K562 (cell line): ENCODE measurements at regions not wholly inside any gene's neighbourhood (a gene's known extent, or its start where the extent isn't known, plus 50 kb on each side); places are given as distances from the start of the nearest gene placed in this dataset.

ENCODE experiments used
- ATAC-seq: fragments of 200-7000 bp; cut with Tn5 transposase; 3 replicates; pipeline ENCODE4 v1.9.1; 2020; ENCODE audit warnings: moderate library complexity
- BruUV-seq: library from RNA; stranded (reverse); fragments of 400-500 nt; replicated peaks from 2 replicates; lab custom pipeline; 2021; lab: Mats Ljungman, UMichigan
- CTCF ChIA-PET: fragments of 300-600 bp; formaldehyde crosslinking; extraction: SDS; loops from one replicate; lab custom pipeline; 2021; ENCODE audit warnings: low intra/inter-chr PET ratio; lab: Yijun Ruan, JAX
- POLR2A ChIA-PET: fragments of 300-600, 350-650 bp; sonication (Branson Sonifier 250); formaldehyde crosslinking; extraction: SDS; loops from one replicate; lab custom pipeline; 2021; ENCODE audit warnings: antibody characterized with exemption, inconsistent platforms; lab: Yijun Ruan, JAX
- DNase-seq, 4 experiments: peaks; one replicate each; pipeline versions ENCODE4 v3.0.0 to v3.0.0-alpha.2; 2011 to 2018; ENCODE audit warnings: low spot score in 3 of 4, mixed read lengths in 3 of 4; ENCODE audit errors: extremely low read depth in 1 of 4
- FAIRE-seq: peaks from 2 replicates; lab custom pipeline; 2011; peaks lifted over from hg19 to GRCh38; lab: Jason Lieb, UNC
- H2AFZ ChIP-seq: 2 replicates; pipeline ENCODE4 v1.6.0; 2011; ENCODE audit warnings: low read depth, low read length, control low read depth, inconsistent platforms
- H3K27ac ChIP-seq: fragments of 200-600 bp; 3 replicates; pipeline ENCODE4 v1.8.0; 2011; ENCODE audit warnings: low read depth, mild to moderate bottlenecking, control low read depth, inconsistent platforms, low read length, moderate library complexity, mixed read lengths; ENCODE audit errors: extremely low read depth
- H3K27me3 ChIP-seq, 2 experiments: fragments of 300-600 bp in 1 of 2; 2 replicates in 1 of 2; 3 replicates in 1 of 2; pipeline versions ENCODE4 v1.6.0 to v1.8.0; 2011; ENCODE audit warnings: inconsistent platforms in 2 of 2, low read length in 2 of 2, mild to moderate bottlenecking in 1 of 2, mixed read lengths in 1 of 2, moderate library complexity in 1 of 2; ENCODE audit not compliant: control insufficient read depth in 2 of 2, insufficient read depth in 2 of 2
- H3K36me3 ChIP-seq: fragments of 300-600 bp; 3 replicates; pipeline ENCODE4 v1.8.0; 2011; ENCODE audit warnings: mild to moderate bottlenecking, low read length, inconsistent platforms; ENCODE audit not compliant: control insufficient read depth, insufficient read depth
- H3K4me1 ChIP-seq, 2 experiments: fragments of 200-600 bp in 1 of 2; replicated peaks in 1 of 2; 2 replicates in 1 of 2; 3 replicates in 1 of 2; pipeline versions ENCODE4 v1.5.1 to v1.8.0; 2011; ENCODE audit warnings: inconsistent platforms in 2 of 2, low read length in 2 of 2, mild to moderate bottlenecking in 1 of 2, mixed read lengths in 1 of 2, moderate library complexity in 1 of 2; ENCODE audit not compliant: control insufficient read depth in 2 of 2, insufficient read depth in 2 of 2
- H3K4me2 ChIP-seq: 2 replicates; pipeline ENCODE4 v1.6.1; 2011; ENCODE audit warnings: low read length, control low read depth, inconsistent platforms, mixed read lengths; ENCODE audit not compliant: insufficient read depth
- H3K4me3 ChIP-seq: fragments of 200-600 bp; sonication (generic), shearing (Covaris generic); 2 replicates; pipeline ENCODE4 v1.5.1; 2016; ENCODE audit warnings: control low read depth, inconsistent platforms
- H3K79me2 ChIP-seq: fragments of 200-600 bp; 3 replicates; pipeline ENCODE4 v1.8.0; 2011; ENCODE audit warnings: low read length, inconsistent platforms; ENCODE audit not compliant: control insufficient read depth, insufficient read depth
- H3K9ac ChIP-seq, 2 experiments: 2 replicates each; pipeline versions ENCODE4 v1.6.0 to v1.6.1; 2011; ENCODE audit warnings: low read depth in 2 of 2, low read length in 2 of 2, control low read depth in 1 of 2, inconsistent platforms in 1 of 2, mild to moderate bottlenecking in 1 of 2, mixed read lengths in 1 of 2; ENCODE audit not compliant: insufficient read depth in 1 of 2
- H3K9me1 ChIP-seq: one replicate; pipeline ENCODE4 v1.6.0; 2011; ENCODE audit warnings: inconsistent platforms, mild to moderate bottlenecking, low read length, moderate library complexity; ENCODE audit not compliant: control insufficient read depth, insufficient read depth
- H3K9me3 ChIP-seq: replicated peaks from 2 replicates; pipeline ENCODE4 v1.5.1; 2011; ENCODE audit warnings: low read depth, low read length, inconsistent platforms; ENCODE audit not compliant: control insufficient read depth, insufficient read depth
- H4K20me1 ChIP-seq: replicated peaks from 2 replicates; pipeline ENCODE4 v1.6.1; 2011; ENCODE audit warnings: low read length, inconsistent platforms, mixed read lengths; ENCODE audit not compliant: control insufficient read depth, insufficient read depth
- ARID1B ChIP-seq: fragments of 450-650 bp; IDR thresholded peaks from 2 replicates; pipeline ENCODE4 v1.6.1; 2016; ENCODE audit warnings: antibody characterized with exemption, mild to moderate bottlenecking, inconsistent platforms
- CC2D1A ChIP-seq: fragments of 450-650 bp; IDR thresholded peaks from 2 replicates; pipeline ENCODE4 v1.6.1; 2017; ENCODE audit warnings: mild to moderate bottlenecking
- CREBBP ChIP-seq: IDR thresholded peaks from one replicate; pipeline ENCODE4 v1.6.1; 2012; ENCODE audit warnings: low read depth, mild to moderate bottlenecking, control low read depth, inconsistent platforms, low read length
- TRIM28 ChIP-seq: fragments of 450-650 bp; IDR thresholded peaks from 2 replicates; pipeline ENCODE4 v1.6.1; 2017
- ZKSCAN1 ChIP-seq: fragments of 150-350 bp; IDR thresholded peaks from 2 replicates; pipeline ENCODE4 v1.6.1; 2016; ENCODE audit warnings: low read depth, low read length
- ZKSCAN3 ChIP-seq: fragments of 250-450 bp; sonication (Bioruptor Pico); IDR thresholded peaks from 2 replicates; pipeline ENCODE4 v1.4.0; 2020
- WGBS: fragments of 100-300 bp; shearing (Covaris generic); methylation state at CpG from one replicate; pipeline ENCODE4 v1.1.6; 2016; ENCODE audit warnings: low coverage, mixed read lengths; ENCODE audit not compliant: insufficient coverage; ENCODE audit errors: missing lambda C conversion rate; 5-methylcytosine and 5-hydroxymethylcytosine counted together
- in situ Hi-C: fragments of 300-500 bp; cut with MboI; formaldehyde crosslinking; loops from 4 replicates; pipeline ENCODE4 v1.15.0; 2018; ENCODE audit warnings: inconsistent platforms, mixed read lengths
- intact Hi-C: fragments of 100-400 bp; cut with micrococcal nuclease; formaldehyde crosslinking; loops from 2 replicates; pipeline ENCODE4 v1.14.2; 2022
- TF ChIP-seq, protein P1 (sequence below): sonication (generic); formaldehyde crosslinking; IDR thresholded peaks from 2 replicates; pipeline ENCODE4 v1.8.0; 2022; ENCODE audit warnings: mild to moderate bottlenecking, missing genetic modification reagents

DNA sequence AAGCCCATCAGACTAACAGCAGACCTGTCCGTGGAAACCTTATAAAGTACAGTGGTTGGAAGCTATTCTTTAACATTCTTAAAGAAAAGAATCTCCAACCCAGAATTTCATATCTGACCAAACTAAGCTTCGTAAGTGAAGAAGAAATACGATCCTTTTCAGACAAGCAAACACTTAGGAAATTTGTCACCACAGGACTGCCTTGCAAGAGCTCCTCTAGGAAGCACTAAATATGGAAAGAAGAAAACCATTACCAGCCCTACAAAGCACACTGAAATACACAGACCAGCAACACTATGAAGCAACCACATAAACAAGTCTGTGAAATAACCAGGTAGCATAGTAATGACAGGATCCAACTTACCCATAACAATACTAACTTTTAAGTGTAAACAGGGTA, 177.7 kb upstream of the PRSS1 start:
- no TSS peak for BruUV-seq
- WGBS = 0% methylated on average over 3 of the region's 3 CpGs
- H3K27ac ChIP-seq = no peak overlapping the region
- no peaks in the 10 kb centered on the region for H3K9me3 ChIP-seq
- FAIRE-seq = no peak
- no peak for TF ChIP-seq ZKSCAN3 (CRISPR knock-in tag)
- no peak for TF ChIP-seq ARID1B
- TF ChIP-seq TRIM28 = no peak
- TF ChIP-seq CC2D1A = no peak
- no peak for TF ChIP-seq CREBBP
- TF ChIP-seq, protein P1, sequence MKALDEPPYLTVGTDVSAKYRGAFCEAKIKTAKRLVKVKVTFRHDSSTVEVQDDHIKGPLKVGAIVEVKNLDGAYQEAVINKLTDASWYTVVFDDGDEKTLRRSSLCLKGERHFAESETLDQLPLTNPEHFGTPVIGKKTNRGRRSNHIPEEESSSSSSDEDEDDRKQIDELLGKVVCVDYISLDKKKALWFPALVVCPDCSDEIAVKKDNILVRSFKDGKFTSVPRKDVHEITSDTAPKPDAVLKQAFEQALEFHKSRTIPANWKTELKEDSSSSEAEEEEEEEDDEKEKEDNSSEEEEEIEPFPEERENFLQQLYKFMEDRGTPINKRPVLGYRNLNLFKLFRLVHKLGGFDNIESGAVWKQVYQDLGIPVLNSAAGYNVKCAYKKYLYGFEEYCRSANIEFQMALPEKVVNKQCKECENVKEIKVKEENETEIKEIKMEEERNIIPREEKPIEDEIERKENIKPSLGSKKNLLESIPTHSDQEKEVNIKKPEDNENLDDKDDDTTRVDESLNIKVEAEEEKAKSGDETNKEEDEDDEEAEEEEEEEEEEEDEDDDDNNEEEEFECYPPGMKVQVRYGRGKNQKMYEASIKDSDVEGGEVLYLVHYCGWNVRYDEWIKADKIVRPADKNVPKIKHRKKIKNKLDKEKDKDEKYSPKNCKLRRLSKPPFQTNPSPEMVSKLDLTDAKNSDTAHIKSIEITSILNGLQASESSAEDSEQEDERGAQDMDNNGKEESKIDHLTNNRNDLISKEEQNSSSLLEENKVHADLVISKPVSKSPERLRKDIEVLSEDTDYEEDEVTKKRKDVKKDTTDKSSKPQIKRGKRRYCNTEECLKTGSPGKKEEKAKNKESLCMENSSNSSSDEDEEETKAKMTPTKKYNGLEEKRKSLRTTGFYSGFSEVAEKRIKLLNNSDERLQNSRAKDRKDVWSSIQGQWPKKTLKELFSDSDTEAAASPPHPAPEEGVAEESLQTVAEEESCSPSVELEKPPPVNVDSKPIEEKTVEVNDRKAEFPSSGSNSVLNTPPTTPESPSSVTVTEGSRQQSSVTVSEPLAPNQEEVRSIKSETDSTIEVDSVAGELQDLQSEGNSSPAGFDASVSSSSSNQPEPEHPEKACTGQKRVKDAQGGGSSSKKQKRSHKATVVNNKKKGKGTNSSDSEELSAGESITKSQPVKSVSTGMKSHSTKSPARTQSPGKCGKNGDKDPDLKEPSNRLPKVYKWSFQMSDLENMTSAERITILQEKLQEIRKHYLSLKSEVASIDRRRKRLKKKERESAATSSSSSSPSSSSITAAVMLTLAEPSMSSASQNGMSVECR = no peak
- TF ChIP-seq ZKSCAN1 = no peak
- TF ChIP-seq, all 486 proteins: peak for 0
- no peaks in the 10 kb centered on the region for H3K36me3 ChIP-seq
- H3K9me1 ChIP-seq = no peaks in the 10 kb centered on the region
- DNase-seq (no peak), ATAC-seq (no peak)
- no peaks in the 10 kb centered on the region for H3K79me2 ChIP-seq
- no peaks in the 10 kb centered on the region for H4K20me1 ChIP-seq
- peaks cover 0 to 7% of the 10 kb centered on the region in 2 experiments; a peak in 2 of 5 replicates for H3K27me3 ChIP-seq
- POLR2A ChIA-PET = interaction anchor here (0.6 kb wide), 2 partner anchors 14 to 21 kb away, joined by 3 read pairs; no protein-coding TSS in a partner anchor
- H3K4me2 ChIP-seq = no peak overlapping the region
- CTCF ChIA-PET = no interaction called here
- H3K9ac ChIP-seq = no peak overlapping the region
- intact Hi-C loops (no loop called here), in situ Hi-C loops (no loop called here)
- no peaks in the 10 kb centered on the region for H3K4me1 ChIP-seq
- H2AFZ ChIP-seq = no peak overlapping the region
- no peak overlapping the region for H3K4me3 ChIP-seq
